AG20443 (cell line): ENCODE measurements at regions not wholly inside any gene's neighbourhood (a gene's known extent, or its start where the extent isn't known, plus 50 kb on each side); places are given as distances from the start of the nearest gene placed in this dataset.
"Not testable (repeated sequence)": the region's sequence is repeated elsewhere in the genome, so short reads cannot be mapped to it uniquely, and the experiment has no call there.

Source experiments
- DNase-seq: peaks from one replicate; pipeline ENCODE4 v3.0.0; 2012; ENCODE audit warnings: low spot score, mixed read lengths

- no peak for DNase-seq
Measured at GRCh38 chr1:82371844-82372498, 571.2 kb downstream of the ADGRL2 start.

DNA sequence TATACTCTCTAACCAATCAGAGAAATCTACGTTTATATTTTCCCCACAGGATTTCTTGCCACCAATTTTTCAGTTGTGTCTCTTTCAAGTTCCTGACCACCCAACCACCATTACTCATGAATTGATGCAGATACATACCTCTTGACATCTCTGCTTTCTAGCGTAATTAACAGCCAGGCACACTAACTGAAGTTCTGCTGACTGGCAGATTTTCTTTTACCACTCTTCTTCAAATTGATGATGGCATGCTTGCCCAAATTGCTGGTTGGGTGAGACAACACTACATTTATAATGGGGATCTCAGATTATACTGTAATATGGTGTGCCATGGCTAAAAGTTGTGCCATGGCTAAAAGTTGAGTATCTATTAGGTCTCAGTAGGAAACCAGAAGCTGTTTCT is 566.7 kb downstream of the ADGRL2 start:
- no peak for DNase-seq

DNA sequence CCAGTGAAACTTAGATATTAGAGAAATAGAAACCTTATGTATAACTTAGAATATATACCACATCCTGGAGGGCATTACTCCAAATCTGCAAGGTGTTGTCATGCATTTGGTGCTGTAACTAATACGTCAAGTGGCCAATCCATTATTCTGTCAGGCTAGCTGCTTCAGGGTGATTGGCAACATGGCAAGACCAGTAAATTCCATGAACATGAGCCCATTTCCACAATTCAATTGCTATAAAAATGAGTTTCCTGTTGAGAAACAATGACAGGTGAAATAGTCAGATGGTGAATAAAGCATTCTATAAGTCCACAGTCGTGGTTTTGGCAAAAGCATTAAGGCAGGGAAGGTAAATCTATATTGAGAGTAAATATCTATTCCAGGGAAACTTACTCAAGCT is 566.0 kb downstream of the ADGRL2 start:
- no peak for DNase-seq

GRCh38 chr1:82359541-82359940 is 558.8 kb downstream of the ADGRL2 start:
- not testable (repeated sequence) for DNase-seq

DNA sequence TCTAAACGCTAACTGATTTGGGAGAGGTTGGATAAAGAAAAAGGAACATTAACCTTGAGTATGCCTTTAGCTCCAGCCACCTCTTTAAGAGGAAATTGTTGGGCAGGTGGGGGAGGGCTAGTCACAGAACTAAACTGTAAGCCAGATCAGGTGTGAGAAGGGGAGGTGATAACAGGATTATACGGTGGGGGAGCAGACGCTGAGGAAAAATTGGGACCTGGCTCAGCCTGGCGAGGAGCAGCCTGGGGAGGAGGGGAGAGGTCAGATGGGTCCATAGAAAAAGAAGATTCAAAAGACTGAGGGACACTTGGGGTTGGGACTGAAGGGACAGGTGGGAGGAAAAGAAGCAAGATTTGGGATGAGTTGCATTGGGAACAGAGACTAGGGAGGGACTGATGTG is 558.0 kb downstream of the ADGRL2 start:
- DNase-seq: not testable (repeated sequence)

- not testable (repeated sequence) for DNase-seq
Measured at GRCh38 chr1:82354546-82354945, 553.8 kb downstream of the ADGRL2 start.

DNA sequence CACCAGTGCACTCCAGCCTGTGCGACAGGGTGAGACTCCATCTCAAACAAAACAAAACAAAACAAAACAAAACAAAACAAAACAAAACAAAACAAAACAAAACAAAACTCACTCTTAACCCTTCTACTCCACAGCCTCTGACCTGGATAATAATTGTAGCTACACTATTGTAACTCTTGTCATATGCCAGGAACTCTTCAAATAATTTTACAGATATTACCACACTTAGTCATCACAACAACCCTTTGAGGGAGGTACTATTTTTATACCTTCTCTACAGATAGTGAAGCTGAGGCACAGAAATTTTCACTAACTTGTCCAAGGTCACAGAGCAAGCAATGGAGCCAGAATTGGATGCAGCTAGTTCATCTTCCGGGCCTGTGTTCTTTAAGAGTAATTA is 547.8 kb downstream of the ADGRL2 start:
- no peak for DNase-seq

DNA sequence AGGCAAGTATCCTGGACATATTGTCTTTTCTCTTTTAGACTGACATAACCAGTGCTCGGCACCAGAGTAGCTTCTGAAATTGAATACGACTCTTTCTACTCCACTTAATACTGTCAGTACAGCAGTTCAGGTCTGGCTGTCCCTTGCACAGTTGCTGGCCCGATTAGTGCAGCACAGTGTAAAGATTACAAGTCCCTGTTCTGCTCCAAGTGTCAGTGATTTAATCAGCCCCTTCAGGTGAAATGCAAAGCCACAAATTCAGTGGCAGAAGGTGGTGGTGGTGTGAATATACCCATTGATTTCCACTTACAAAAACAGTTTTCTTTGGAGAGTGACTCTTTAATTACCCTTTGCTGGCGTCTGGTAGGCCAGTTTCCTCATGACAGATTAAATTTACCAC is 545.4 kb downstream of the ADGRL2 start:
- DNase-seq: no peak

DNA sequence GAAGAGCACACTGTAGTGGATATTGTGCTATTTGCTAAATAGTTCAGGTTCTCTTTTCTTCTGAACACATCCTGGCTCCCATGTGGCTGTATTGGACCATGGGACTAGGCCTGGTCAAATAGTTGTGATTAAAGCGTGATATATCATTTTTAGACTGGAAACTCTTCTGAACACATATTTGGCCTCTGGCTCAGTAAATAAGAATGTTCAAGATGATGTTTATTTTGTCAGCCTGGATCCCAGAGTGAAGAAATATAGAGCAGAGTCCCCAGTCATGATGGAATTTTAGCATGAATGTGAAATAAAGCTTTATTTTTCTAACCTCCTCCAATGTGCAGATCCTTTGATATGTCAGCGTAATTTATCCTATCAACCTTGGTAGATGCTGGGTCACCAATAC is 542.6 kb downstream of the ADGRL2 start:
- no peak for DNase-seq

DNA sequence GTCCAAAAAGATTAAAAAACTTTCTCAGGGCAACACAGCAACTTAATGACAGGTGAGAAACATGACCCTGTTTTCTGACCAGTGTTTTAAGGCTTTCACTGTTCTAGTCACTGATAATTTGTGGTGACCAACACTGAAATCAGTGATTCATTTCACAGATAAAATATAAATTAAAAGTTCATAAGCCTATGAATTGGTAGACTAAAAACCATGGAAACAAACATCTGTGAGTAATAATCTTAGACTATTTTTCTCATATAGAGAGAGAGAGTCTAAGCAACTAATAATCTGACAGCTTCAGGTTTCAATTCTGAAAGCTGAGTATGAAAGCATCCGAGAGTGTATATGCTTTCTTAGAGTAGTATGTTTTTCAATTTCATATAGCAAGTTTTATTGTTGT is 536.9 kb downstream of the ADGRL2 start:
- DNase-seq: no peak

GRCh38 chr1:82330330-82330729 is 529.6 kb downstream of the ADGRL2 start:
- DNase-seq: no peak

GRCh38 chr1:82329226-82329625 is 528.5 kb downstream of the ADGRL2 start:
- no peak for DNase-seq

- DNase-seq: no peak
Measured at GRCh38 chr1:82323144-82323841, 522.6 kb downstream of the ADGRL2 start.

DNA sequence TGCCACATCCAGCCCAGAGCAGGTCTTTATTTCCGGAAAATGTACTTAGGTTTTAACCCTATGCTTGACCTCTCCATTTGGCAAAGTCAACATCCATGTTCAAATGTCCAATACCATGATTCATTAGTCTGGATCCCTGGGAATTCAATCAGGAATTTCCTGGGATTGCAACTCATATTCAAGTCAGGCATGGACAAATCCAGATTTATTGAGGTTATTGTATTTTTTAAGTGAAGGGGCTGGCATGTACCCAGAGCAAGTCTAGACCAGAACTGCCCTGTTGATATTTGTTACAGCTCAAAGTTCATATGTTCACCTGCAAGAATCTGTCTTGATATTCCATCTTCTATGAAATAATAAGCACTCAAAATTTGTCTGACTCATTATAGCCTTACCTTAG is 521.1 kb downstream of the ADGRL2 start:
- no peak for DNase-seq

- no peak for DNase-seq
Measured at GRCh38 chr1:82319546-82319945, 518.8 kb downstream of the ADGRL2 start.

DNA sequence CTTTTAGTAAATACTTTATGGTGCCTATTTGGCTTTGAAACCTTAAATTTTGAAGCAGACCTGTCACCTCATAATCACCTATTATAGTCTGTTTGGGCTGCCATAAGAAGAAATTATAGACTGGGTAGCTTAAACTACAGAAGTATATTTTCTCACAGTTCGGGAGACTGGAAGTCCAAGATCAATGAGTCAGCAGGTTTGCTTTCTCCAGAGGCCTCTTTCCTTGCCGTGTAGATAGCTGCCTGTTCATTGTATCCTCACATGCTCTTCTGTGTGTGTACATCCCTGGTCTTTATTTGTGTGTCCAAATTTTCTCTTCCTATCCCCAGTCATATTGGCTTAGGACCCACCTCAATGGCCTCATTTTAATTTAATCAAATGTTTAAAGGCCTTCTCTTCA is 518.2 kb downstream of the ADGRL2 start:
- DNase-seq: no peak

- DNase-seq: no peak
Measured at GRCh38 chr1:82318265-82318664, 517.5 kb downstream of the ADGRL2 start.

DNA sequence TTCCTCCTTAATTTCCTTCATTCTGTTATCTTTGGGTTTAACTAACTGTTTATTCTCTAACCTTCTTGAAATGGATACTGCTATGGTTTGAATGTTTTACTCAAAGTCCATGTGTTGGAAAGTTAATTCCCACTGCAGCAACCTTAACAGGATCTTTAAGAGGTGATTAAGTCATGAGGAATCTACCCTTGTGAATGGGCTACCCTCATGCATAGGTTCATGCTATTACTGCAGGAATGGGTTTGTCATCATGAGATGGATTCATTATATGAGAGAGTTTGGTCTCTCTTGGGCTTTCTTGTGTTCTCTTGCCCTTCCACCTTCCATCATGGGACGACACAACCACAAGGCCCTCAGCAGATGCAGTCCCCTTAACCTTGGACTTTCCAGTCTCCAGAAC is 516.9 kb downstream of the ADGRL2 start:
- no peak for DNase-seq

- DNase-seq: no peak
Measured at GRCh38 chr1:82299656-82300055, 498.9 kb downstream of the ADGRL2 start.

DNA sequence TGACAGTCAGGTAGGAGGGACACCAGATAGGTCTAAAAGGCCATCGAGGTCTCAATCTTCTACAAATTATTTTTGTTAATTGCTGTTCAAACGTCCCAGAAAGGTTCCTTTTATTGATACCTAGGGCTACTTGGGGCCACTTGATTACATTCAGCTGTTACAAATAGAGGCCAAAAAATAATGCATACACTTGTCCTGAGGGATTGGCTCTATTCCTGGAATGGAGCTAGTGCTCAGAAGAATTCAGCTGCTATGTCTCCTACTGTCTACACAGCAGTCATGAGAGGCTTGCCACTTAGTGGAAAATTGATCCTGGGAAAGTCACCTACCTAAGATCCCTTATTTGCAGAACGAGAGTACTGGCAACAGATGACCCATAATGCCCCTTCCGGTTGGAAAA is 498.3 kb downstream of the ADGRL2 start:
- no peak for DNase-seq

- no peak for DNase-seq
Measured at GRCh38 chr1:82297139-82297896, 496.6 kb downstream of the ADGRL2 start.

GRCh38 chr1:82287556-82287955 is 486.8 kb downstream of the ADGRL2 start:
- no peak for DNase-seq

GRCh38 chr1:82284213-82284612 is 483.5 kb downstream of the ADGRL2 start:
- DNase-seq: no peak
